AG04449 (cell line): ENCODE measurements at regions not wholly inside any gene's neighbourhood (a gene's known extent, or its start where the extent isn't known, plus 50 kb on each side); places are given as distances from the start of the nearest gene placed in this dataset.

Experiments
- CTCF ChIA-PET: fragments of 350-600 bp; formaldehyde crosslinking; extraction: SDS; loops from one replicate; lab custom pipeline; 2021; ENCODE audit warnings: antibody characterized with exemption; lab: Yijun Ruan, JAX
- POLR2A ChIA-PET: fragments of 400-600, 350-600 bp; formaldehyde crosslinking; extraction: SDS; loops from one replicate; lab custom pipeline; 2020; ENCODE audit warnings: antibody characterized with exemption, inconsistent platforms; lab: Yijun Ruan, JAX
- DNase-seq: peaks from one replicate; pipeline ENCODE4 v3.0.0-alpha.2; 2010; ENCODE audit warnings: low read depth, low spot score
- H3K4me3 ChIP-seq: 2 replicates; pipeline ENCODE4 v1.5.1; 2011; ENCODE audit warnings: low read depth, mild to moderate bottlenecking, control low read depth, low read length
- TF ChIP-seq, protein P1 (sequence below): IDR thresholded peaks from one replicate; pipeline ENCODE4 v1.5.1; 2011; ENCODE audit warnings: mild to moderate bottlenecking, moderate library complexity, low read length, control low read depth, inconsistent platforms; ENCODE audit not compliant: insufficient read depth; ENCODE audit errors: missing control alignments

DNA sequence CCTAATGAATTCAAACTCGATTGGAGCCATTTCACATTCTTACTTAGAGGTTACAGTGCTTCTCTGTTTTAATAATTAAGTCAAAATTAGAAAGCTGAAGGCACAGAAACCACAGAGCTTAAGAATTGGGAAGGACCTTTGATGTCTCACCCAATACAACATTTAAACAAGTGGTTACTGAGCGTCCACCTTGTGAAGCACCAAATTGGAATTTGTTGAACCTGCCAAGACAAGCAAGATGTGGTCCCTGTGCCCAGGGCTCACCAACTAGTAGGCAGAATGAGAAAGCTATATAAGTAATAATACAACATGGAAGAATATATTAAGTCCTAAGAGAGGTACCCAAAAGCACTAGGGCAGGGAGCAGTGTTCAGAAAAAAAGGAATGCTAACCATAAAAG is 64.5 kb upstream of the NPAS2 start:
- H3K4me3 ChIP-seq: no peak overlapping the region
- TF ChIP-seq, protein P1, sequence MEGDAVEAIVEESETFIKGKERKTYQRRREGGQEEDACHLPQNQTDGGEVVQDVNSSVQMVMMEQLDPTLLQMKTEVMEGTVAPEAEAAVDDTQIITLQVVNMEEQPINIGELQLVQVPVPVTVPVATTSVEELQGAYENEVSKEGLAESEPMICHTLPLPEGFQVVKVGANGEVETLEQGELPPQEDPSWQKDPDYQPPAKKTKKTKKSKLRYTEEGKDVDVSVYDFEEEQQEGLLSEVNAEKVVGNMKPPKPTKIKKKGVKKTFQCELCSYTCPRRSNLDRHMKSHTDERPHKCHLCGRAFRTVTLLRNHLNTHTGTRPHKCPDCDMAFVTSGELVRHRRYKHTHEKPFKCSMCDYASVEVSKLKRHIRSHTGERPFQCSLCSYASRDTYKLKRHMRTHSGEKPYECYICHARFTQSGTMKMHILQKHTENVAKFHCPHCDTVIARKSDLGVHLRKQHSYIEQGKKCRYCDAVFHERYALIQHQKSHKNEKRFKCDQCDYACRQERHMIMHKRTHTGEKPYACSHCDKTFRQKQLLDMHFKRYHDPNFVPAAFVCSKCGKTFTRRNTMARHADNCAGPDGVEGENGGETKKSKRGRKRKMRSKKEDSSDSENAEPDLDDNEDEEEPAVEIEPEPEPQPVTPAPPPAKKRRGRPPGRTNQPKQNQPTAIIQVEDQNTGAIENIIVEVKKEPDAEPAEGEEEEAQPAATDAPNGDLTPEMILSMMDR: no peak
- ChIA-PET CTCF (interaction anchor here (1.4 to 2.9 kb wide), 3 partner anchors 25 to 230 kb away, joined by 5 to 8 read pairs (median 6); no protein-coding TSS in a partner anchor), POLR2A (no interaction called here)
- DNase-seq: no peak

DNA sequence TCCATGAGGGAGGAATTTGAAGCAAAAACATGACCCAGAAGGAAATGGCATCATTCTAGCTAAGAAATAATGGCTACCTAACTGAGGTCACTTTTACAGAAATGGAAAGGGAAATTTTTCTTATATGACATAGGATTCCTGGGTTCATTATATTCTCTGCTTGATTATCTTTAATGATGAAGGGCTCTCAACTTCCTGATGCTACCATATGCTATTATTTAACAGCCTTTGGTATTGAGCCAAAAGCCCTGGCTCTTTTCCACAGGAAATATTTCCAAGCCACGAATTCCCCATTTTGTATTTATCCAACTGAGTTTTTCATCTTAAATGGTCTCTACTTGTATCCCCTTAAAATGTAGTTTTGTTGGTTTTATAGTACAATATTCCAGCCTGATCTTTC is 63.2 kb upstream of the NPAS2 start:
- no peak for DNase-seq
- H3K4me3 ChIP-seq: no peak overlapping the region
- CTCF ChIA-PET: interaction anchor here (2.9 kb wide), 1 partner anchor 26 kb away, joined by 6 read pairs; no protein-coding TSS in a partner anchor
- TF ChIP-seq, protein P1: no peak
- POLR2A ChIA-PET: no interaction called here

DNA sequence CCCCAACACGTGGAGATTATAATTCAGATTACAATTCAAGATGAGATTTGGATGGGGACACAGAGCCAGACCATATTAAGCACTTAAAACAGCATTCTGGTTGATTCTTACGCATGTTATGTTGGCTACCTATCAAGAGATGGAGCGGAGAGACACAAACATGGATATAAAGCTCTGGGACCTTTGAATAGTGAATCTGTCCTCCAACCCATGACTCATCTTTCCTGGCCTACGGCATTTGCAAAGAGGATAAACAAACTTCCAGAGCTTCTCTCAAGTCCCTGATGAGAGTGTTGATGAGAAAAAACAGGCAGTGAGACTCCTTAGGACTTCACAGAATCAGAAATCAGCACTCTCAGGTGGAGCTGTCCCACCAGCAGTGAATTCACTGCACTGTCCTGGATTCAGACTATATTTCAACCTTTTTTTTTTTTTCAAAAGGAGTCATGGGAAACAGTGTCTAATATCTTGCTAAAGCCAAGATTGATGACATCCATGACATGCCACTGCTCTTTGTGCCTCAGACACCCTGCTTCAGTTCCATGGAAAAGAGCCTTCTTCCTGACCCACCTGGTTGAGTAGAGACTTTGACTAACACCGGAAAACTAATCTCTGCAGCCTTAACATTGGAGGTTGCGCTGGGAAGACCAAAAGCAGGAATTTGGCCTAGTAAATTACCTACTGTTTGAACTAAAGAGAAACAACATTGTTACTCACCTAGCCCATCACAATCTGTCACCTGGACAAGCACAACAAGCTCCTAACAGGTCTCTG is 62.1 kb upstream of the NPAS2 start:
- H3K4me3 ChIP-seq: no peak overlapping the region
- CTCF ChIA-PET: interaction anchor here (2.9 kb wide), 1 partner anchor 27 kb away, joined by 6 read pairs; no protein-coding TSS in a partner anchor
- TF ChIP-seq, protein P1: no peak
- DNase-seq: peak; percentile 82
- POLR2A ChIA-PET: no interaction called here

DNA sequence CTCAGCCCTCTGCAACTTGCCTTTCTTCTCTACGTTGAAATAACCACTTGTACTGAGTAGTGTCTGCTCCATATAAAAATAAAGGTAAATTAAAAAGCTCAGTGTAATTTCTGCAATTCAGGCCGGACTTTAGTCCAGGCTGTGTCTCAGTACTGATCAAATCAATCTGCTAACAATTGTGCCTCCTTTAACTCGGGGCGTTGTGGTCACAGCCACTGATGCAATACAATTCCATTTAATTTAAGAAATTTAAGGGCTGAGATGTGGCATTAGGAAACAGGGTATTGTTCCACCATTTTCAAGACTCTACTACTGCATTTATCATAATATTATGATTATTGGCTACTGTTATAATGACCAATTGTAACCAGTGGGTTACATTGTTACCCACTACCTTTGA is 60.0 kb upstream of the NPAS2 start:
- no peak for DNase-seq
- POLR2A ChIA-PET: no interaction called here

DNA sequence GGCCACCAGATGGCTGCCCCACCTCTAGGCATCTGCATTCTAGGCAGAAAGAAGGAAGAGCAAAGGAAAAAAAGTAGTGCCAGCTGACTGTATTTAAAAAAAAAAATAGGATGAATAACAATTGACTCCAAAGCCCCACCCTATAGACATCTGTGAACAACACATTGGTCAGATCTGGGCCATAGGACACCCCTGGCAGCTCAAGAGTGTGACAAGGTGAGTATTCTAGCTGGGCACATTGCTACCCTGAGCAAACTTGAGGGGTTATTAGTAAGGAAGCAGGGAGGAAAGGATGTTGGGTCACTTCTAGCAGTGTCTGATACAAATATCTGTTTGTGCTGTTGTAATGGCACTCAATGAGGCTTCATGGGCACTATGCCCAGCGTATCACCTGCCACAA is 58.6 kb upstream of the NPAS2 start:
- DNase-seq: no peak
- TF ChIP-seq, protein P1: no peak

More for the DNA sequence above, 60.0 kb upstream of the NPAS2 start:
- H3K4me3 ChIP-seq: no peak overlapping the region
- CTCF ChIA-PET: interaction anchor here (0.6 kb wide), 1 partner anchor 226 kb away, joined by 4 read pairs; no protein-coding TSS in a partner anchor
- TF ChIP-seq, protein P1: no peak

DNA sequence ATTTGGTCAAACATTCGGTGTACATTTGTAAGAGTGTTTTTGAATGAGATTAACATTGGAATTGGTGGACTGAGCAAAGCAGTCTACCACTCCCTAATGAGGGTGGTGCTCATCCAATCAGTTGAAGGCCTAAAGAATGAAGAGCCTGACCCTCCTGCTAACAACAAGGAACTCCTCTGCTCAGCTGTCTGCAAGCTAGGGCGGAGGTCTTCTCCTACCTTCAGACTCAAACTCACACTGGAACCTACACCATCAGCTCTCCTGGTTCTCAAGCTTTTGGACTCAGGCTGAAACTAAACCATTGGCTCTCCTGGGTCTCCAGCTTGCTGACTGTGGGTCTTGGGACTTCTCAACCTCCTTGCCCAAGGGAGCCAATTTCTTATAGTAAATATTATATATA is 55.5 kb upstream of the NPAS2 start:
- H3K4me3 ChIP-seq: no peak overlapping the region
- TF ChIP-seq, protein P1: no peak
- no peak for DNase-seq
- ChIA-PET CTCF (no interaction called here), POLR2A (no interaction called here)

More for the DNA sequence above, 58.6 kb upstream of the NPAS2 start:
- ChIA-PET CTCF (no interaction called here), POLR2A (no interaction called here)
- no peak overlapping the region for H3K4me3 ChIP-seq
